Psoas muscle (tissue), 7 donors: ENCODE measurements at regions not wholly inside any gene's neighbourhood (a gene's known extent, or its start where the extent isn't known, plus 50 kb on each side); places are given as distances from the start of the nearest gene placed in this dataset.

ENCODE experiments used
- ATAC-seq, 4 donors: fragments of 200-7000 bp; cut with Tn5 transposase; one replicate each; pipeline ENCODE4 v1.9.1; 2020; ENCODE audit warnings: moderate library complexity in 3 of 4, mild to moderate bottlenecking in 2 of 4
- DNase-seq, 2 donors: peaks; one replicate each; pipeline ENCODE4 v3.0.0-alpha.2; 2020
- H3K27ac ChIP-seq: fragments of 200-600 bp; one replicate; pipeline ENCODE4 v1.8.0; 2022
- H3K27me3 ChIP-seq, 3 donors: fragments of 200-600 bp in 1 of 3; one replicate each; pipeline versions ENCODE4 v1.6.1 to v1.8.0; 2013 to 2022; ENCODE audit warnings: low read length in 2 of 3, mild to moderate bottlenecking in 2 of 3, moderate library complexity in 1 of 3; ENCODE audit not compliant: insufficient read depth in 3 of 3
- H3K36me3 ChIP-seq, 2 donors: fragments of 200-600 bp in 1 of 2; one replicate each; pipeline versions ENCODE4 v1.6.1 to v1.8.0; 2013 to 2022; ENCODE audit warnings: low read depth in 1 of 2, mild to moderate bottlenecking in 1 of 2, moderate library complexity in 1 of 2; ENCODE audit not compliant: insufficient read depth in 1 of 2
- H3K4me1 ChIP-seq: fragments of 200-600 bp; one replicate; pipeline ENCODE4 v1.8.0; 2022
- H3K4me3 ChIP-seq: fragments of 200-600 bp; one replicate; pipeline ENCODE4 v1.8.0; 2022; ENCODE audit warnings: mild to moderate bottlenecking
- H3K9me3 ChIP-seq: fragments of 200-600 bp; one replicate; pipeline ENCODE4 v1.8.0; 2022
- CTCF ChIP-seq: fragments of 200-600 bp; IDR thresholded peaks from one replicate; pipeline ENCODE4 v1.8.0; 2022; ENCODE audit warnings: antibody characterized with exemption
- WGBS, 3 donors: extraction: QIAGEN DNeasy Blood & Tissue Kit; methylation state at CpG; one replicate each; pipeline versions ENCODE4 v1.1.6 to v1.1.7; 2013; 5-methylcytosine and 5-hydroxymethylcytosine counted together
- intact Hi-C, 2 donors: fragments of 100-400 bp; cut with DNase I; formaldehyde crosslinking; loops; one replicate each; pipeline versions ENCODE4 v1.11.0 to v1.14.2; 2022
- donor health status: healthy with polysubstance abuse.
- donor health status: DM: no; HTN: no; CAD: no; lungs with moderate emphysema.
- donor health status: Bipolar disorder and iron deficiency.
- donor health status: healthy.
- donor health status: DM: yes; HTN: yes; CAD: no.
- donor health status: DM: no; HTN: no; CAD: no.
- donor health status: DM: yes; HTN: yes; CAD: no.

- 87 to 94% (median 90%) methylated on average over 2 of the region's 2 CpGs for WGBS, 3 donors
- DNase-seq = no peak
Observed at GRCh38 chr12:126830778-126831680, 1435.9 kb upstream of the TMEM132C start.

GRCh38 chr12:126837697-126838096 lies 1429.3 kb upstream of the TMEM132C start:
- DNase-seq (no peak), ATAC-seq (no peak)
- Histone ChIP-seq H3K4me3 (no peak overlapping the region), H3K27me3 (no peaks in the 10 kb centered on the region), H3K9me3 (peaks cover 6% of the 10 kb centered on the region), H3K27ac (no peak overlapping the region), H3K36me3 (no peaks in the 10 kb centered on the region), H3K4me1 (no peaks in the 10 kb centered on the region)
- no peak for TF ChIP-seq CTCF
- WGBS, 3 donors = 29 to 82% (median 55%) methylated on average over 2 of the region's 2 CpGs
- intact Hi-C loops = no loop called here

More at GRCh38 chr12:126830778-126831680, 1435.9 kb upstream of the TMEM132C start:
- intact Hi-C loops = no loop called here
- TF ChIP-seq CTCF = no peak
- Histone ChIP-seq H3K4me3 (no peak overlapping the region), H3K9me3 (peaks cover 3% of the 10 kb centered on the region), H3K36me3 (no peaks in the 10 kb centered on the region), H3K27ac (no peak overlapping the region), H3K27me3 (no peaks in the 10 kb centered on the region), H3K4me1 (no peaks in the 10 kb centered on the region)
- ATAC-seq = no peak

- H3K36me3 ChIP-seq = no peaks in the 10 kb centered on the region
Observed at GRCh38 chr12:126843915-126844669, 1422.9 kb upstream of the TMEM132C start.

GRCh38 chr12:126847005-126847629 lies 1419.9 kb upstream of the TMEM132C start:
- Histone ChIP-seq H3K27ac (no peak overlapping the region), H3K4me3 (no peak overlapping the region), H3K36me3 (no peaks in the 10 kb centered on the region), H3K9me3 (no peaks in the 10 kb centered on the region), H3K4me1 (no peaks in the 10 kb centered on the region), H3K27me3 (no peaks in the 10 kb centered on the region)
- 66% methylated on average over 5 of the region's 5 CpGs for WGBS, 3 donors
- intact Hi-C loops = no loop called here
- no peak for ATAC-seq
- DNase-seq = no peak
- TF ChIP-seq CTCF = no peak

More at GRCh38 chr12:126843915-126844669, 1422.9 kb upstream of the TMEM132C start:
- no peaks in the 10 kb centered on the region for H3K4me1 ChIP-seq
- TF ChIP-seq CTCF = no peak
- ATAC-seq (no peak), DNase-seq (no peak)
- intact Hi-C loops = no loop called here
- H3K4me3 ChIP-seq = no peak overlapping the region
- WGBS, 3 donors = 74 to 81% (median 74%) methylated on average over 9 of the region's 9 CpGs
- no peaks in the 10 kb centered on the region for H3K27me3 ChIP-seq
- H3K27ac ChIP-seq = no peak overlapping the region
- H3K9me3 ChIP-seq = no peaks in the 10 kb centered on the region
